GM10266 (cell line): ENCODE measurements at regions not wholly inside any gene's neighbourhood (a gene's known extent, or its start where the extent isn't known, plus 50 kb on each side); places are given as distances from the start of the nearest gene placed in this dataset.

Experiments used
- DNase-seq: peaks from one replicate; pipeline ENCODE4 v3.0.0; 2012; ENCODE audit errors: extremely low spot score
- CTCF ChIP-seq: IDR thresholded peaks from 2 replicates; pipeline ENCODE4 v1.5.1; 2012; ENCODE audit warnings: mild to moderate bottlenecking, low read depth; ENCODE audit not compliant: control insufficient read depth, insufficient read depth; ENCODE audit errors: missing control alignments

- no peak for TF ChIP-seq CTCF
- DNase-seq = no peak
These were observed 77.5 kb downstream of the PHLDA1 start for GRCh38 chr12:75954041-75954440.

- TF ChIP-seq CTCF = no peak
- DNase-seq = no peak
These were observed 78.2 kb downstream of the PHLDA1 start for GRCh38 chr12:75953312-75953906.

GRCh38 chr12:75951399-75952278 lies 79.9 kb downstream of the PHLDA1 start:
- no peak for TF ChIP-seq CTCF

GRCh38 chr12:75947156-75947723 lies 84.3 kb downstream of the PHLDA1 start:
- no peak for DNase-seq
- no peak for TF ChIP-seq CTCF

More at GRCh38 chr12:75951399-75952278, 79.9 kb downstream of the PHLDA1 start:
- no peak for DNase-seq

- DNase-seq = no peak
- no peak for TF ChIP-seq CTCF
These were observed 86.0 kb downstream of the PHLDA1 start for GRCh38 chr12:75945581-75945980.

GRCh38 chr12:75944905-75945432 lies 86.6 kb downstream of the PHLDA1 start:
- DNase-seq = no peak
- no peak for TF ChIP-seq CTCF
